Neural cell (in vitro differentiated cells): ENCODE measurements at regions not wholly inside any gene's neighbourhood (a gene's known extent, or its start where the extent isn't known, plus 50 kb on each side); places are given as distances from the start of the nearest gene placed in this dataset.

Experiments
- H2AFZ ChIP-seq: fragments of 200-600, 300-800 bp; sonication (generic), shearing (Covaris generic); 2 replicates; pipeline ENCODE4 v1.6.0; 2014; ENCODE audit warnings: low read depth, mild to moderate bottlenecking, antibody characterized with exemption, low read length, moderate library complexity
- H3F3A ChIP-seq: fragments of 200-600 bp; shearing (Covaris generic); 2 replicates; pipeline ENCODE4 v1.6.1; 2016; ENCODE audit warnings: mild to moderate bottlenecking, moderate library complexity, mixed read lengths, antibody characterized with exemption, low read length; ENCODE audit not compliant: insufficient read depth, poor library complexity, severe bottlenecking
- H3K27ac ChIP-seq: fragments of 200-600, 300-800 bp; sonication (generic), shearing (Covaris generic); 2 replicates; pipeline ENCODE4 v1.5.1; 2014; ENCODE audit warnings: mild to moderate bottlenecking, low read length, moderate library complexity
- H3K27me3 ChIP-seq: fragments of 300-800, 200-600 bp; sonication (generic), shearing (Covaris generic); 2 replicates; pipeline ENCODE4 v1.6.0; 2014; ENCODE audit warnings: mild to moderate bottlenecking, low read depth, low read length, moderate library complexity; ENCODE audit not compliant: insufficient read depth
- H3K36me3 ChIP-seq: fragments of 300-800, 200-600 bp; sonication (generic), shearing (Covaris generic); 2 replicates; pipeline ENCODE4 v1.5.1; 2014; ENCODE audit warnings: mild to moderate bottlenecking, antibody characterized with exemption, low read length, moderate library complexity; ENCODE audit not compliant: insufficient read depth
- H3K4me2 ChIP-seq: fragments of 300-800, 200-600 bp; sonication (generic), shearing (Covaris generic); 2 replicates; pipeline ENCODE4 v1.6.0; 2014; ENCODE audit warnings: mild to moderate bottlenecking, low read length
- H3K4me3 ChIP-seq: fragments of 300-800, 200-600 bp; sonication (generic), shearing (Covaris generic); 2 replicates; pipeline ENCODE4 v1.5.1; 2014; ENCODE audit warnings: mild to moderate bottlenecking, low read length, moderate library complexity
- H3K79me2 ChIP-seq: fragments of 200-600 bp; shearing (Covaris generic); replicated peaks from 2 replicates; pipeline ENCODE4 v1.6.0; 2014; ENCODE audit warnings: mild to moderate bottlenecking, low read length, moderate library complexity; ENCODE audit not compliant: insufficient read depth
- H3K9ac ChIP-seq: fragments of 300-800, 200-600 bp; sonication (generic), shearing (Covaris generic); 2 replicates; pipeline ENCODE4 v1.6.1; 2016; ENCODE audit warnings: mild to moderate bottlenecking, low read length, mixed read lengths
- H3K9me2 ChIP-seq: fragments of 200-600 bp; shearing (Covaris generic); 2 replicates; pipeline ENCODE4 v1.6.1; 2016; ENCODE audit warnings: mild to moderate bottlenecking, low read length, mixed read lengths; ENCODE audit not compliant: insufficient read depth
- H3K9me3 ChIP-seq: fragments of 200-600, 300-800 bp; sonication (generic), shearing (Covaris generic); 2 replicates; pipeline ENCODE4 v1.6.1; 2016; ENCODE audit warnings: mild to moderate bottlenecking, mixed run types, low read length, moderate library complexity, mixed read lengths
- H4K20me1 ChIP-seq: fragments of 200-600 bp; shearing (Covaris generic); 2 replicates; pipeline ENCODE4 v1.6.1; 2016; ENCODE audit warnings: mild to moderate bottlenecking, mixed run types; ENCODE audit not compliant: insufficient read depth
- CTCF ChIP-seq: fragments of 450-650 bp; IDR thresholded peaks from 2 replicates; pipeline ENCODE4 v1.5.1; 2014; ENCODE audit warnings: antibody characterized with exemption, mild to moderate bottlenecking, moderate library complexity; ENCODE audit not compliant: poor library complexity, severe bottlenecking
- EP300 ChIP-seq: fragments of 450-650 bp; conservative IDR thresholded peaks from 2 replicates; pipeline ENCODE4 v1.6.1; 2014; ENCODE audit warnings: antibody characterized with exemption, mild to moderate bottlenecking, moderate library complexity; ENCODE audit not compliant: poor library complexity, severe bottlenecking
- EZH2 ChIP-seq: fragments of 200-600, 300-800 bp; shearing (Covaris generic), sonication (generic); IDR thresholded peaks from 2 replicates; pipeline ENCODE4 v1.6.1; 2014; ENCODE audit warnings: antibody characterized with exemption, low read length, borderline replicate concordance, mild to moderate bottlenecking; ENCODE audit not compliant: insufficient read depth, poor library complexity, severe bottlenecking
- MXI1 ChIP-seq: fragments of 450-650 bp; conservative IDR thresholded peaks from 2 replicates; pipeline ENCODE4 v1.6.1; 2014; ENCODE audit warnings: antibody characterized with exemption, mild to moderate bottlenecking; ENCODE audit not compliant: poor library complexity, severe bottlenecking
- POLR2AphosphoS5 ChIP-seq: IDR thresholded peaks from 2 replicates; pipeline ENCODE4 v1.6.1; 2012
- RAD21 ChIP-seq: fragments of 450-650 bp; conservative IDR thresholded peaks from 2 replicates; pipeline ENCODE4 v1.6.1; 2014; ENCODE audit warnings: antibody characterized with exemption, mild to moderate bottlenecking, moderate library complexity
- REST ChIP-seq: IDR thresholded peaks from 2 replicates; pipeline ENCODE4 v1.6.1; 2012; ENCODE audit warnings: borderline replicate concordance
- SMC3 ChIP-seq: fragments of 450-650 bp; conservative IDR thresholded peaks from 2 replicates; pipeline ENCODE4 v1.6.1; 2014; ENCODE audit warnings: antibody characterized with exemption, mild to moderate bottlenecking, moderate library complexity; ENCODE audit not compliant: poor library complexity
- TAF1 ChIP-seq: IDR thresholded peaks from 2 replicates; pipeline ENCODE4 v1.6.1; 2012; ENCODE audit warnings: low read depth

- no peak overlapping the region for H3K4me3 ChIP-seq
- no peaks in the 10 kb centered on the region for H4K20me1 ChIP-seq
- H3K9me3 ChIP-seq: no peaks in the 10 kb centered on the region
- H3K9me2 ChIP-seq: no peaks in the 10 kb centered on the region
- H3K27me3 ChIP-seq: no peaks in the 10 kb centered on the region
- H3F3A ChIP-seq: no peaks in the 10 kb centered on the region
- H3K36me3 ChIP-seq: no peaks in the 10 kb centered on the region
- TF ChIP-seq EZH2: no peak
- no peak for TF ChIP-seq TAF1
- TF ChIP-seq CTCF: no peak
- no peak overlapping the region for H3K4me2 ChIP-seq
- no peak overlapping the region for H2AFZ ChIP-seq
- no peak overlapping the region for H3K9ac ChIP-seq
- H3K27ac ChIP-seq: no peak overlapping the region
- H3K79me2 ChIP-seq: no peaks in the 10 kb centered on the region
These were observed 583.3 kb downstream of the PLCL1 start for GRCh38 chr2:198387677-198388076.

DNA sequence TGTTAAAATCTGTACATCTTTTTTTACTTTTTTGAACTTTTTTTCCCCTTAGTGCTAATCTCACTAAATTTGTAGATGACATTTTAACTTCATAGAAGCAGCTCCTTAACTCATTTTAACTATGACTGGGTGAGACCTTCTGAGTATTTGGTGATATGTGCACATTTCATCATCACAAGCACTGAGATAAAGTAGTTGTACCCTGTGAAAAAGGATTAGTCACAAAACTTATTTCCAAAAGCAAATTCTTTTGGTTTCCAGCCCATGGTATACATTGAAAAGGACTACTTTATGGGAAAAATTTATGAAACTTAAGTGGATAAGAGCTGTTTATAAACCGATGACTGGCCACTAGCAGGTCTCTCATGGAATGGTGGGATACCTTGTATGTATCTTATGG, 581.5 kb downstream of the PLCL1 start:
- H3K9me2 ChIP-seq: no peaks in the 10 kb centered on the region

More for the DNA sequence above, 581.5 kb downstream of the PLCL1 start:
- Histone ChIP-seq H3K9ac (no peak overlapping the region), H2AFZ (no peak overlapping the region), H3K27ac (no peak overlapping the region), H3K27me3 (no peaks in the 10 kb centered on the region), H3K4me2 (no peak overlapping the region), H3K79me2 (no peaks in the 10 kb centered on the region), H3K36me3 (no peaks in the 10 kb centered on the region), H3K4me3 (no peak overlapping the region), H3K9me3 (no peaks in the 10 kb centered on the region), H4K20me1 (no peaks in the 10 kb centered on the region), H3F3A (no peaks in the 10 kb centered on the region)
- TF ChIP-seq SMC3: no peak
- TF ChIP-seq EP300: no peak
- TF ChIP-seq POLR2AphosphoS5: no peak
- no peak for TF ChIP-seq CTCF
- no peak for TF ChIP-seq RAD21
- no peak for TF ChIP-seq REST
- TF ChIP-seq EZH2: no peak
- no peak for TF ChIP-seq TAF1
- TF ChIP-seq MXI1: no peak
